T-cell (primary cell): ENCODE measurements at regions not wholly inside any gene's neighbourhood (a gene's known extent, or its start where the extent isn't known, plus 50 kb on each side); places are given as distances from the start of the nearest gene placed in this dataset.
"Not testable (repeated sequence)": the region's sequence is repeated elsewhere in the genome, so short reads cannot be mapped to it uniquely, and the experiment has no call there.

ENCODE experiments used
- ATAC-seq, 4 experiments: fragments of 200-7000 bp in 3 of 4; fragments of 150-1000 bp in 1 of 4; cut with Tn5 transposase; replicated peaks in 1 of 4; 1 replicate in 3 of 4; 2 replicates in 1 of 4; pipeline ENCODE4 v1.10.0; 2021; ENCODE audit warnings: moderate library complexity in 3 of 4, mild to moderate bottlenecking in 2 of 4, moderate number of reproducible peaks in 1 of 4
- CTCF ChIA-PET, 2 donors: fragments of 300-600 bp; sonication (Branson Sonifier 250); formaldehyde crosslinking; loops; one replicate each; lab custom pipeline; 2022; ENCODE audit warnings: antibody characterized with exemption in 2 of 2; lab: Charles Lee
- POLR2A ChIA-PET, 2 donors: fragments of 300-600 bp; sonication (Branson Sonifier 250); formaldehyde crosslinking; loops; one replicate each; lab custom pipeline; 2022; ENCODE audit warnings: antibody characterized with exemption in 2 of 2; lab: Charles Lee
- DNase-seq, 35 experiments: peaks; one replicate each; pipeline versions ENCODE4 v3.0.0 to v3.0.0-alpha.2; 2013 to 2023
- H3K27ac ChIP-seq: one replicate; pipeline ENCODE4 v1.5.1; 2013; ENCODE audit warnings: low read length
- H3K27me3 ChIP-seq, 2 experiments: replicated peaks in 1 of 2; 1 replicate in 1 of 2; 2 replicates in 1 of 2; pipeline versions ENCODE4 v1.6.1 to v1.7.0; 2013; ENCODE audit warnings: low read length in 1 of 2, mixed read lengths in 1 of 2; ENCODE audit not compliant: control insufficient read depth in 2 of 2, insufficient read depth in 2 of 2; ENCODE audit errors: extremely low read depth in 1 of 2
- H3K36me3 ChIP-seq, 2 donors: 1 replicate in 1 of 2; 2 replicates in 1 of 2; pipeline versions ENCODE4 v1.6.1 to v1.7.0; 2013; ENCODE audit warnings: low read length in 1 of 2; ENCODE audit not compliant: control insufficient read depth in 2 of 2, insufficient read depth in 1 of 2; ENCODE audit errors: extremely low read depth in 1 of 2
- H3K4me1 ChIP-seq, 2 experiments: 1 replicate in 1 of 2; 2 replicates in 1 of 2; pipeline versions ENCODE4 v1.6.1 to v1.7.0; 2013; ENCODE audit warnings: low read length in 2 of 2, mixed read lengths in 1 of 2; ENCODE audit not compliant: insufficient read depth in 2 of 2, control insufficient read depth in 1 of 2; ENCODE audit errors: extremely low read depth in 1 of 2
- H3K4me3 ChIP-seq, 2 donors: 1 replicate in 1 of 2; 2 replicates in 1 of 2; pipeline versions ENCODE4 v1.5.1 to v1.7.0; 2013; ENCODE audit warnings: mild to moderate bottlenecking in 2 of 2, low read length in 1 of 2, moderate library complexity in 1 of 2; ENCODE audit not compliant: control insufficient read depth in 1 of 2; ENCODE audit errors: extremely low read depth in 1 of 2
- H3K9me3 ChIP-seq: 2 replicates; pipeline ENCODE4 v1.7.0; 2013
- H3K27ac Mint-ChIP-seq, 2 donors: one replicate each; pipeline ENCODE4 v1.8.0; 2020 to 2021; ENCODE audit warnings: mild to moderate bottlenecking in 2 of 2, mixed read lengths in 2 of 2
- H3K27me3 Mint-ChIP-seq, 2 donors: one replicate each; pipeline ENCODE4 v1.8.0; 2021 to 2022; ENCODE audit warnings: mixed read lengths in 2 of 2
- H3K36me3 Mint-ChIP-seq: one replicate; pipeline ENCODE4 v1.8.0; 2021; ENCODE audit warnings: mixed read lengths
- H3K4me1 Mint-ChIP-seq, 3 donors: one replicate each; pipeline ENCODE4 v1.8.0; 2020 to 2022; ENCODE audit warnings: mixed read lengths in 3 of 3, mild to moderate bottlenecking in 1 of 3
- H3K4me3 Mint-ChIP-seq, 3 donors: one replicate each; pipeline ENCODE4 v1.8.0; 2020 to 2022; ENCODE audit warnings: mild to moderate bottlenecking in 3 of 3, mixed read lengths in 3 of 3, moderate library complexity in 3 of 3
- H3K9me3 Mint-ChIP-seq, 3 donors: one replicate each; pipeline ENCODE4 v1.8.0; 2020 to 2022; ENCODE audit warnings: mixed read lengths in 3 of 3
- WGBS: methylation state at CpG from one replicate; pipeline ENCODE4 v1.1.5; 2013; ENCODE audit warnings: missing lambda C conversion rate; ENCODE audit not compliant: insufficient coverage; 5-methylcytosine and 5-hydroxymethylcytosine counted together

DNA sequence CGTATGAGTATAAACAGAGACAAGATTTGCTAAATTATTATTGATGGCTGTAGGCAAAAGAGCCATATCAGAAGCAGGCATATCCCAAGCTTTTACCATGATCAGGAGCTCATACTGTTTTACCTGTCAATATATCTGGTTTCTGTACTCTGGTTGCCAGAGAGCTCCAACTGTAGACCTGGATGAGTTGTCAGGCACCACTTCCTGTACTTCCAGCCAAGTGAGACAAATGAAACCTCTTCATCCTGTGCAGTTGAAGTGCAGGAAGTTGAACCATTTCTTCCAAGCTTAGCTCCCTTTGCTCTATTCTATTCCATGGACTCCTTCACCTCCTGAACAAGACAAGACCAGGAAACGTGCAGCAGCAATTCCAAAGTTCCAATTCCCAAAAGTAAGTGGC lies 115.6 kb downstream of the ZNF281 start:
- no peaks in the 10 kb centered on the region for H3K9me3 ChIP-seq
- no peaks in the 10 kb centered on the region for H3K4me1 ChIP-seq
- ChIA-PET CTCF (interaction anchor here (0.6 to 1.4 kb wide), 4 partner anchors 10 to 610 kb away, joined by 3 to 5 read pairs (median 3); no protein-coding TSS in a partner anchor), POLR2A (no interaction called here)
- Mint-ChIP-seq H3K4me3 (no peak overlapping the region), H3K36me3 (no peaks in the 10 kb centered on the region), H3K27me3 (no peaks in the 10 kb centered on the region), H3K4me1 (no peaks in the 10 kb centered on the region), H3K27ac (no peak overlapping the region), H3K9me3 (no peaks in the 10 kb centered on the region)
- H3K36me3 ChIP-seq, result no peaks in the 10 kb centered on the region
- H3K27ac ChIP-seq, result no peak overlapping the region
- no peak for ATAC-seq
- no CpG with 5 or more reads among the region's 2 CpGs for WGBS
- H3K27me3 ChIP-seq, result no peaks in the 10 kb centered on the region
- DNase-seq, result no peak
- no peak overlapping the region for H3K4me3 ChIP-seq

DNA sequence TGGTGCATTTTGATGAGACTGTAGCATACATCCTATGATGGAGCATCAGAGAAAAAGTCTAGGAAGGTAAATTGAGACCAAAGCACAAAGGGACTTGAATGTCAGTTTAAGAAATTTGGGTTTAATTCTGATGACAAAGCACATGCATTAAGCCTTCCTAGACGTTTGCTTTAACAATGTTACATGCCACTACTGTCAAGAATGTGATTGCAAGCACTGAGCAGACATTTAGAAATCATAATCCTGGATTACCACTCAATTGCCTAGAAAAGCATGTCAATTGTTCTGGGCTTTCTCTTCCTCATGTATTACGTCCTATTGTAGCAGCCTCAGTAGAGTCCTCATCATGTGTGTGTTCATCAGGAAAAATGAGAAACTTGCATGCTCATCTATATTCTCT lies 117.1 kb downstream of the ZNF281 start:
- Mint-ChIP-seq H3K27me3 (no peaks in the 10 kb centered on the region), H3K36me3 (no peaks in the 10 kb centered on the region), H3K27ac (no peak overlapping the region), H3K4me1 (no peaks in the 10 kb centered on the region), H3K9me3 (no peaks in the 10 kb centered on the region), H3K4me3 (no peak overlapping the region)
- ChIA-PET CTCF (no interaction called here), POLR2A (no interaction called here)
- ATAC-seq (no peak), DNase-seq (no peak)
- Histone ChIP-seq H3K27me3 (no peaks in the 10 kb centered on the region), H3K4me1 (no peaks in the 10 kb centered on the region), H3K27ac (no peak overlapping the region), H3K36me3 (no peaks in the 10 kb centered on the region), H3K4me3 (no peak overlapping the region), H3K9me3 (no peaks in the 10 kb centered on the region)
- WGBS, result 71% methylated on average over 1 of the region's 2 CpGs

DNA sequence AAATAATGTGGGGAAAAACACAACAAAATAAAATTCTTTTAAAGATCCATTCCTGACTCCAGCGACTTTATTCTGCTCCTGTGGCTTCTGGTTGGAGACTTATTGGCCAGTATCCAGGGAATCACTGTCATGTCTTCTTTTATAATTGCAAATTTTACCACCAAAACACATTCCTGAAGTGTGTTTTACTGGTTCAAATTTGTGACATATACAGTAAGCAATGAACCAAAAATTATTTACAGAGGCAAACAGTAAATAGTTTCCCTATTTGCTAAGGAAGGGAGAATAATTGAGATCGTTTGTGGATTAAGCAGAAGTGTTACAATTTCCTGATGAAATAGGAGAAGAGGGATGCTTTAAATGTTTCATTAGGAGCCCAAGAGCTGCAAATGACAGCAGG lies 118.7 kb downstream of the ZNF281 start:
- Mint-ChIP-seq H3K9me3 (no peaks in the 10 kb centered on the region), H3K36me3 (no peaks in the 10 kb centered on the region), H3K4me3 (no peak overlapping the region), H3K4me1 (no peaks in the 10 kb centered on the region), H3K27ac (no peak overlapping the region), H3K27me3 (no peaks in the 10 kb centered on the region)
- DNase-seq (no peak), ATAC-seq (no peak)
- WGBS, result no CpG with 5 or more reads among the region's 2 CpGs
- ChIA-PET POLR2A (no interaction called here), CTCF (no interaction called here)
- Histone ChIP-seq H3K27ac (no peak overlapping the region), H3K4me1 (no peaks in the 10 kb centered on the region), H3K9me3 (no peaks in the 10 kb centered on the region), H3K4me3 (no peak overlapping the region), H3K27me3 (no peaks in the 10 kb centered on the region), H3K36me3 (no peaks in the 10 kb centered on the region)

DNA sequence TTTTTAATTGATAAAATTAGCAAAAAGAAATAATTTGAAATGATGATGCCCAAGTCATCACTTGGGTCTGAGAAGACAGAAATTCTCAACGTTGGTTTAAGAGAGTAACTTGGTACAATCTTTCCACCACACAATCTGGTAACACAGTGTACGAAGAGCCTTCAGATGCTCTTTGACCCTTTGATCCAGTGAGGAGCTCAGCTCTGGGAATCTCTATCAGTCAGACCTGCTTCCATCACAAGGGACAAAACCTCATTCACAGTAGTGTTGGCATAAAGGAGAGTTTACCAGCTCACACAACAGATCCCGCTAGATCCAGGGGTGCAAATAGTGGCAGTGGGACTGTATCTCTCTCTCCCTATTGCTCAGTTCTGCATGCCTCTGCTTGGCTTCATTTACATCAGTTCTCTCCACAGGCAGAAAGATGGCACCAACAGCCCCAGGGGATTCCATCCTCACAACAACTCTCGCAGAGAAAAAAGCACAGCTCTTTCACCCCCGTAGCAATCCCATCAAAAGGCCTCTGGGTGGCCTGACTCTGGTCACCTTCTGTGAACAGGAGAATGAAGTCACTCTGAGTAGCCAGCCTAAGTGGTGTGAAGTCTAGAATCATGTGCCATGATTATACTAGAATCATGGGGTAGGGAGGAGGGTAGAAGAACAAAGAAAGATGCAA lies 119.7 kb downstream of the ZNF281 start:
- H3K9me3 ChIP-seq, result no peaks in the 10 kb centered on the region
- Mint-ChIP-seq H3K27me3 (no peaks in the 10 kb centered on the region), H3K36me3 (no peaks in the 10 kb centered on the region), H3K4me1 (no peaks in the 10 kb centered on the region), H3K27ac (no peak overlapping the region), H3K4me3 (no peak overlapping the region), H3K9me3 (no peaks in the 10 kb centered on the region)
- H3K4me3 ChIP-seq, result no peak overlapping the region
- ChIA-PET POLR2A (no interaction called here), CTCF (no interaction called here)
- ATAC-seq (no peak), DNase-seq (no peak)
- no CpG with 5 or more reads among the region's 5 CpGs for WGBS
- no peaks in the 10 kb centered on the region for H3K27me3 ChIP-seq
- no peaks in the 10 kb centered on the region for H3K4me1 ChIP-seq
- H3K36me3 ChIP-seq, result no peaks in the 10 kb centered on the region
- H3K27ac ChIP-seq, result no peak overlapping the region

DNA sequence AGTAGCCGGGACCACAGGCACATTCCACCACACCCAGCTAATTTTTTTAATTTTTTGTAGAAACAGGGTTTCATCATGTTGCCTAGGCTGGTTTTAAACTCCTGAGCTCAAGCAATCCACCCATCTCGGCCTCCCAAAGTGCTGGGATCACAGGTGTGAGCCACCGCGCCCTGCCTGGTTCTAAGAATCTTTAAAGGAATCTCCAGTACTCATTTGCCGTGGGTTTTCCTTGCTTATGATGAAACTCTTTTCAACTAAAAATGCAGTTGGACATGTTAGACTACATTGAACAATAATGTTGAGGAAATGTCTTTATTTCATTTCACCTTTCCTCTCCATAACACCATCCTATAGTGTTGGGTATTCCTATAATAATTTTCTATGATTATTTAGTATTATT lies 121.6 kb downstream of the ZNF281 start:
- no peak for ATAC-seq
- CTCF ChIA-PET, result interaction anchor here in 1 of 2 donors (0.5 to 1.0 kb wide), 2 partner anchors 13 to 148 kb away, joined by 3 to 8 read pairs; no protein-coding TSS in a partner anchor

DNA sequence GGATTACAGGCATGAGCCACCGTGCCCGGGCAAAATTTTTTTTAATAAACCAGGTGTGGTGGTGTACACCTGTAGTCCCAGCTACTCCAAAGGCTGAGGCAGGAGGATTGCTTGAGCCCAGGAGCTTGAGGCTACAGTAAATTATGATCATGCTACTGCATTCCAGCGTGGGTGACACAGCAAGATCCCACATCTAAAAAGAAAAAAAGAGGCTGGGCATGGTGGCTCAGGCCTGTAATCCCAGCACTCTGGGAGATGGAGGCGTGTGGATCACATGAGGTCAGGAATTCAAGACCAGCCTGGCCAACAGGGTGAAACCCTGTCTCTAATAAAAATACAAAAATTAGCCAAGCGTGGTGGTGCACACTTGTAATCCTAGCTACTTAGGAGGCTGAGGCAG lies 125.6 kb downstream of the ZNF281 start:
- ATAC-seq, POLR2A ChIA-PET: not testable (repeated sequence)

More for the DNA sequence above, 121.6 kb downstream of the ZNF281 start:
- WGBS, result no CpG with 5 or more reads among the region's 5 CpGs
- no peaks in the 10 kb centered on the region for H3K4me1 Mint-ChIP-seq
- H3K4me3 Mint-ChIP-seq, result no peak overlapping the region
- no peaks in the 10 kb centered on the region for H3K9me3 Mint-ChIP-seq
- Histone ChIP-seq H3K27me3 (no peaks in the 10 kb centered on the region), H3K27ac (no peak overlapping the region), H3K36me3 (no peaks in the 10 kb centered on the region), H3K4me3 (no peak overlapping the region), H3K9me3 (no peaks in the 10 kb centered on the region), H3K4me1 (no peaks in the 10 kb centered on the region)
- no peaks in the 10 kb centered on the region for H3K27me3 Mint-ChIP-seq
- no peak overlapping the region for H3K27ac Mint-ChIP-seq
- no peaks in the 10 kb centered on the region for H3K36me3 Mint-ChIP-seq
- POLR2A ChIA-PET, result no interaction called here
- DNase-seq, result no peak

More for the DNA sequence above, 125.6 kb downstream of the ZNF281 start:
- DNase-seq, CTCF ChIA-PET, H3K9me3 ChIP-seq, H3K4me3 ChIP-seq, H3K4me3 Mint-ChIP-seq, H3K4me1 ChIP-seq, H3K4me1 Mint-ChIP-seq, H3K36me3 ChIP-seq, H3K27me3 Mint-ChIP-seq, H3K27ac ChIP-seq, H3K27ac Mint-ChIP-seq, H3K36me3 Mint-ChIP-seq, H3K27me3 ChIP-seq, H3K9me3 Mint-ChIP-seq: not testable (repeated sequence)
- WGBS, result 96% methylated on average over 3 of the region's 5 CpGs
